GM12878 (cell line): ENCODE measurements at regions not wholly inside any gene's neighbourhood (a gene's known extent, or its start where the extent isn't known, plus 50 kb on each side); places are given as distances from the start of the nearest gene placed in this dataset.

Experiments used
- ATAC-seq: fragments of 200-7000 bp; cut with Tn5 transposase; 3 replicates; pipeline ENCODE4 v1.9.1; 2020; ENCODE audit warnings: mild to moderate bottlenecking, moderate library complexity
- BruUV-seq: library from RNA; stranded (reverse); fragments of 400-500 nt; replicated peaks from 2 replicates; lab custom pipeline; 2021; lab: Mats Ljungman, UMichigan
- CTCF ChIA-PET: fragments of 300-600 bp; sonication (Branson Sonifier 250); formaldehyde crosslinking; extraction: SDS; loops from one replicate; lab custom pipeline; 2021; ENCODE audit warnings: inconsistent platforms; lab: Yijun Ruan, JAX
- POLR2A ChIA-PET: fragments of 350-600 bp; formaldehyde crosslinking; extraction: SDS; loops from one replicate; lab custom pipeline; 2021; ENCODE audit warnings: inconsistent platforms; lab: Charles Lee
- RAD21 ChIA-PET: fragments of 300-600 bp; sonication (Branson Sonifier 250); formaldehyde crosslinking; loops from one replicate; lab custom pipeline; 2023; ENCODE audit warnings: antibody characterized with exemption; ENCODE audit not compliant: unreplicated experiment; lab: Charles Lee
- SMC1A ChIA-PET: fragments of 300-600 bp; sonication (Branson Sonifier 250); formaldehyde crosslinking; loops from one replicate; lab custom pipeline; 2023; ENCODE audit not compliant: unreplicated experiment, uncharacterized antibody; lab: Charles Lee
- DNase-seq: peaks from one replicate; pipeline ENCODE4 v3.0.0-alpha.2; 2011; ENCODE audit warnings: low read depth, low spot score
- FAIRE-seq: peaks from 3 replicates; lab custom pipeline; 2011; peaks lifted over from hg19 to GRCh38; lab: Jason Lieb, UNC
- H2AFZ ChIP-seq: 2 replicates; pipeline ENCODE4 v1.6.0; 2011; ENCODE audit warnings: low read depth, low read length, control low read depth; ENCODE audit not compliant: control insufficient read depth
- H3K27ac ChIP-seq: 2 replicates; pipeline ENCODE4 v1.5.1; 2011; ENCODE audit warnings: control low read depth; ENCODE audit not compliant: control insufficient read depth, insufficient read depth
- H3K27me3 ChIP-seq, 2 experiments: replicated peaks in 1 of 2; 2 replicates each; pipeline versions ENCODE4 v1.6.0 to v1.6.1; 2011; ENCODE audit warnings: low read length in 1 of 2; ENCODE audit not compliant: control insufficient read depth in 2 of 2, insufficient read depth in 2 of 2
- H3K36me3 ChIP-seq, 2 experiments: 2 replicates each; pipeline ENCODE4 v1.5.1; 2011; ENCODE audit warnings: low read length in 1 of 2; ENCODE audit not compliant: control insufficient read depth in 2 of 2, insufficient read depth in 2 of 2
- H3K4me1 ChIP-seq: 2 replicates; pipeline ENCODE4 v1.6.1; 2011; ENCODE audit warnings: mild to moderate bottlenecking, low read length, moderate library complexity, mixed read lengths; ENCODE audit not compliant: control insufficient read depth, insufficient read depth
- H3K4me2 ChIP-seq: 2 replicates; pipeline ENCODE4 v1.6.0; 2011; ENCODE audit warnings: control low read depth; ENCODE audit not compliant: control insufficient read depth, insufficient read depth
- H3K4me3 ChIP-seq: fragments of 200-600 bp; sonication (generic); 2 replicates; pipeline ENCODE4 v1.5.1; 2016
- H3K79me2 ChIP-seq: 2 replicates; pipeline ENCODE4 v1.6.0; 2011; ENCODE audit warnings: low read length; ENCODE audit not compliant: control insufficient read depth, insufficient read depth
- H3K9ac ChIP-seq: 2 replicates; pipeline ENCODE4 v1.8.0; 2011; ENCODE audit warnings: low read length, control low read depth, mixed read lengths; ENCODE audit not compliant: control insufficient read depth, insufficient read depth
- H3K9me3 ChIP-seq: replicated peaks from 3 replicates; pipeline ENCODE4 v1.5.1; 2011; ENCODE audit warnings: mild to moderate bottlenecking, low read length; ENCODE audit not compliant: control insufficient read depth, insufficient read depth
- H4K20me1 ChIP-seq: 2 replicates; pipeline ENCODE4 v1.6.0; 2011; ENCODE audit not compliant: control insufficient read depth, insufficient read depth
- BACH1 ChIP-seq: fragments of 450-650 bp; IDR thresholded peaks from 2 replicates; pipeline ENCODE4 v1.6.1; 2017; ENCODE audit warnings: mild to moderate bottlenecking, borderline replicate concordance
- BRCA1 ChIP-seq: IDR thresholded peaks from 2 replicates; pipeline ENCODE4 v1.6.1; 2011; ENCODE audit warnings: low read depth, low read length, improper control_type of control experiment
- CEBPB ChIP-seq, 2 experiments: fragments of 150-350 bp in 1 of 2; IDR thresholded peaks; 2 replicates each; pipeline ENCODE4 v1.6.1; 2012 to 2014; ENCODE audit warnings: low read depth in 2 of 2, low read length in 2 of 2, borderline replicate concordance in 1 of 2, inconsistent platforms in 1 of 2
- EZH2 ChIP-seq: IDR thresholded peaks from 2 replicates; pipeline ENCODE4 v1.6.1; 2012; ENCODE audit warnings: low read depth, mild to moderate bottlenecking, control low read depth, inconsistent platforms, low read length, borderline replicate concordance; ENCODE audit not compliant: control insufficient read depth
- FOS ChIP-seq: IDR thresholded peaks from 3 replicates; pipeline ENCODE4 v1.6.1; 2011; ENCODE audit warnings: borderline replicate concordance; ENCODE audit not compliant: insufficient read length; ENCODE audit errors: extremely low read depth
- FOXK2 ChIP-seq: fragments of 450-650 bp; IDR thresholded peaks from 2 replicates; pipeline ENCODE4 v1.6.1; 2017; ENCODE audit warnings: mild to moderate bottlenecking, moderate library complexity
- FOXM1 ChIP-seq: IDR thresholded peaks from 2 replicates; pipeline ENCODE4 v1.6.1; 2012; ENCODE audit warnings: low read depth, mild to moderate bottlenecking, inconsistent platforms, low read length, moderate library complexity
- HDGF ChIP-seq: fragments of 450-650 bp; IDR thresholded peaks from 2 replicates; pipeline ENCODE4 v1.6.1; 2016; ENCODE audit warnings: antibody characterized with exemption
- KAT2A ChIP-seq: conservative IDR thresholded peaks from 2 replicates; pipeline ENCODE4 v1.6.1; 2011; ENCODE audit warnings: low read depth, low read length; ENCODE audit not compliant: control insufficient read depth
- RAD21 ChIP-seq: IDR thresholded peaks from 2 replicates; pipeline ENCODE4 v1.6.1; 2011; ENCODE audit warnings: mild to moderate bottlenecking, low read depth, low read length, moderate library complexity; ENCODE audit not compliant: insufficient read depth
- SKIL ChIP-seq: fragments of 450-650 bp; IDR thresholded peaks from 2 replicates; pipeline ENCODE4 v1.6.1; 2017; ENCODE audit warnings: mild to moderate bottlenecking, low read depth, inconsistent platforms; ENCODE audit not compliant: poor library complexity, severe bottlenecking
- SREBF1 ChIP-seq: IDR thresholded peaks from 2 replicates; pipeline ENCODE4 v1.6.1; 2012; ENCODE audit warnings: mild to moderate bottlenecking, low read length
- SUZ12 ChIP-seq: fragments of 200-600 bp; sonication (generic); IDR thresholded peaks from one replicate; pipeline ENCODE4 v1.6.1; 2018; ENCODE audit warnings: antibody characterized with exemption, mild to moderate bottlenecking; ENCODE audit not compliant: unreplicated experiment
- YY1 ChIP-seq: IDR thresholded peaks from 2 replicates; pipeline ENCODE4 v1.6.1; 2011; ENCODE audit warnings: low read depth, mild to moderate bottlenecking, low read length
- WGBS: methylation state at CpG from one replicate; pipeline ENCODE4 v1.1.6; 2016; ENCODE audit warnings: low lambda C conversion rate; ENCODE audit not compliant: insufficient replicate concordance, insufficient coverage; ENCODE audit errors: missing lambda C conversion rate; 5-methylcytosine and 5-hydroxymethylcytosine counted together
- in situ Hi-C: fragments of 300-500 bp; cut with MboI; formaldehyde crosslinking; loops from 9 replicates; pipeline ENCODE4 v1.14.3; 2018; ENCODE audit warnings: mixed read lengths
- intact Hi-C: fragments of 100-400 bp; cut with micrococcal nuclease; formaldehyde crosslinking; loops from one replicate; pipeline ENCODE4 v1.14.2; 2022; ENCODE audit not compliant: unreplicated experiment
- TF ChIP-seq, protein P1 (sequence below): fragments of 450-650 bp; IDR thresholded peaks from 2 replicates; pipeline ENCODE4 v1.6.1; 2016; ENCODE audit warnings: mild to moderate bottlenecking
- TF ChIP-seq, protein P2 (sequence below): IDR thresholded peaks from 2 replicates; pipeline ENCODE4 v1.6.1; 2012; ENCODE audit warnings: low read length, inconsistent platforms

DNA sequence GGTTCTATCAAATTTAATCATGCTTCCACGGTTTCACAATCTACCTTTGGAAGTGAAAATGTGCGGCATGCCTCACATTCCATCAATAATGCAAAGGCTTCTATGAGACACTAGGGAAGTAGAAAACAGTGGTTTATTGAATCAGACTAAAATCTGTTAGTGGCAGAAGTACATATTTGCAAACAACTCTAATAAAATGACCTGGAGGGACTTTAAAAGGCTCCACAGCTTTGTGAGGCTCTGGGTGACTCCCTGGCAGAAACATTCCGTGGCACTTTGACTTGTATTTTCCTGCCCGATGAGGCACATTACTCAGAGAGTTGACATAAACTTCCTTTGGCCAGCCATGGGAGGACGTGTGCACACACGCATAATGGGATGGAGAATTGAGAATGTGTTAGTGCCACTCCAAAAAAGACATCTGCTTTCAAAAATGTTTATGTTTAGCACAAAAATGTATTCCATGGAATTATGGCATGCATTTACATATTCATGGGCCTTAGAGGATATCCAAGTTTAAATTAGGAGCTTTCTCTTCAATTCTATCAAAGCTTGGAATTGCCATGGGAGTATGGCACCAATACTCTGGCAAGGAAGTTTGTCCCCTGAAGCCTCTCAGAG lies 60.0 kb upstream of the SSX2IP start:
- no peaks in the 10 kb centered on the region for H3K36me3 ChIP-seq
- intact Hi-C loops = loop anchor here (5.0 kb wide), 3 partner anchors 608 to 843 kb away; partner anchors contain the start of gene PRKACB
- ATAC-seq = no peak
- RAD21 ChIA-PET = interaction anchor here (0.6 to 3.7 kb wide), 8 partner anchors 11 to 313 kb away, joined by 3 to 14 read pairs (median 3); partner anchors contain the start of gene SSX2IP
- WGBS = 47% methylated on average over 6 of the region's 6 CpGs
- TF ChIP-seq YY1 = no peak
- no peak for TF ChIP-seq FOXK2
- TF ChIP-seq RAD21 = no peak
- no peak for TF ChIP-seq SREBF1
- TF ChIP-seq, protein P1, sequence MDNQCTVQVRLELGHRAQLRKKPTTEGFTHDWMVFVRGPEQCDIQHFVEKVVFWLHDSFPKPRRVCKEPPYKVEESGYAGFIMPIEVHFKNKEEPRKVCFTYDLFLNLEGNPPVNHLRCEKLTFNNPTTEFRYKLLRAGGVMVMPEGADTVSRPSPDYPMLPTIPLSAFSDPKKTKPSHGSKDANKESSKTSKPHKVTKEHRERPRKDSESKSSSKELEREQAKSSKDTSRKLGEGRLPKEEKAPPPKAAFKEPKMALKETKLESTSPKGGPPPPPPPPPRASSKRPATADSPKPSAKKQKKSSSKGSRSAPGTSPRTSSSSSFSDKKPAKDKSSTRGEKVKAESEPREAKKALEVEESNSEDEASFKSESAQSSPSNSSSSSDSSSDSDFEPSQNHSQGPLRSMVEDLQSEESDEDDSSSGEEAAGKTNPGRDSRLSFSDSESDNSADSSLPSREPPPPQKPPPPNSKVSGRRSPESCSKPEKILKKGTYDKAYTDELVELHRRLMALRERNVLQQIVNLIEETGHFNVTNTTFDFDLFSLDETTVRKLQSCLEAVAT = no peak
- no peak for TF ChIP-seq HDGF
- no peak for TF ChIP-seq EZH2
- TF ChIP-seq BACH1 = no peak
- no peak for TF ChIP-seq FOXM1
- no peak for TF ChIP-seq KAT2A
- TF ChIP-seq SKIL = no peak
- no peak for TF ChIP-seq BRCA1
- TF ChIP-seq CEBPB (IDR thresholded peaks at IDR 0.05; ENCODE audit: borderline replicate concordance in 1 of 2, low read depth in 2 of 2, low read length in 2 of 2) = no peak
- TF ChIP-seq FOS = no peak
- TF ChIP-seq, protein P2, sequence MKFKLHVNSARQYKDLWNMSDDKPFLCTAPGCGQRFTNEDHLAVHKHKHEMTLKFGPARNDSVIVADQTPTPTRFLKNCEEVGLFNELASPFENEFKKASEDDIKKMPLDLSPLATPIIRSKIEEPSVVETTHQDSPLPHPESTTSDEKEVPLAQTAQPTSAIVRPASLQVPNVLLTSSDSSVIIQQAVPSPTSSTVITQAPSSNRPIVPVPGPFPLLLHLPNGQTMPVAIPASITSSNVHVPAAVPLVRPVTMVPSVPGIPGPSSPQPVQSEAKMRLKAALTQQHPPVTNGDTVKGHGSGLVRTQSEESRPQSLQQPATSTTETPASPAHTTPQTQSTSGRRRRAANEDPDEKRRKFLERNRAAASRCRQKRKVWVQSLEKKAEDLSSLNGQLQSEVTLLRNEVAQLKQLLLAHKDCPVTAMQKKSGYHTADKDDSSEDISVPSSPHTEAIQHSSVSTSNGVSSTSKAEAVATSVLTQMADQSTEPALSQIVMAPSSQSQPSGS = no peak
- no peak for TF ChIP-seq SUZ12
- POLR2A ChIA-PET = no interaction called here
- no peaks in the 10 kb centered on the region for H3K4me1 ChIP-seq
- H3K27ac ChIP-seq = no peak overlapping the region
- no peaks in the 10 kb centered on the region for H3K79me2 ChIP-seq
- no TSS peak for BruUV-seq
- no peak overlapping the region for H3K9ac ChIP-seq
- H3K4me3 ChIP-seq = no peak overlapping the region
- SMC1A ChIA-PET = interaction anchor here (0.7 to 3.5 kb wide), 15 partner anchors 10 to 894 kb away, joined by 3 to 9 read pairs (median 3); no protein-coding TSS in a partner anchor
- CTCF ChIA-PET = interaction anchor here (1.1 to 2.3 kb wide), 7 partner anchors 8 to 308 kb away, joined by 3 to 12 read pairs (median 4); no protein-coding TSS in a partner anchor
- H4K20me1 ChIP-seq = no peaks in the 10 kb centered on the region
- DNase-seq = no peak
- H3K4me2 ChIP-seq = no peak overlapping the region
- H3K27me3 ChIP-seq = no peaks in the 10 kb centered on the region; a peak in 1 of 4 replicates
- in situ Hi-C loops = loop anchor here (5.0 to 25.0 kb wide), 3 partner anchors 313 to 838 kb away; partner anchors contain the start of gene PRKACB
- H2AFZ ChIP-seq = no peak overlapping the region
- H3K9me3 ChIP-seq = no peaks in the 10 kb centered on the region
- FAIRE-seq = no peak
